Coronary artery (tissue), 2 donors: ENCODE measurements at regions not wholly inside any gene's neighbourhood (a gene's known extent, or its start where the extent isn't known, plus 50 kb on each side); places are given as distances from the start of the nearest gene placed in this dataset.

Experiments
- DNase-seq: peaks from one replicate; pipeline ENCODE4 v3.0.0-alpha.2; 2017; ENCODE audit warnings: low spot score
- H3K27ac ChIP-seq, 2 donors: fragments of 200-600 bp; sonication (generic); one replicate each; pipeline ENCODE4 v1.5.1; 2016 to 2019
- H3K4me3 ChIP-seq: fragments of 200-600 bp; sonication (generic); 2 replicates; pipeline ENCODE4 v1.5.1; 2016; ENCODE audit warnings: mild to moderate bottlenecking, moderate library complexity
- TF ChIP-seq, protein P1 (sequence below): fragments of 200-600 bp; sonication (generic); IDR thresholded peaks from one replicate; pipeline ENCODE4 v1.5.1; 2019; ENCODE audit warnings: antibody characterized with exemption

DNA sequence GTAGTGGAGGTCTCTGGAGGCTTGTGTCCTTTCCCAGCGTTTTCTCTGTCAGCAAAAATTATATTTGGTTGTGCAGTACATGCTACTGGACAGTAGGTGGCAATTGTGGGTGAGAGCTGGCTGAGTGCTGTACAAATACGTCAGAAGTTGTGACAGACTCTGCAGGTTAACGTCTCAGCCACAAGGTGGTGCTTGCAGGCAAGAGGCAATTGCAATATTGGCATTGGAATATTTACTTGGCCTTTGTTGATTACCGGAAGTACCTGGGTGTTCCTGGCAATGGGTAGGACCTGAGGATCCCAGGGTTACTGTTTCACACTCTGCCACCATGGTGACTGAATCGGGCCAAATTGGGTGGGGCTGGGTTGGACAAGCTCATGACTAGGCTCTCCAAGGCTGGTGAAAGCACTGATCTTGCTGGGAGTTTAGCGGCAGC lies 333.9 kb upstream of the LMO3 start:
- TF ChIP-seq, protein P1, sequence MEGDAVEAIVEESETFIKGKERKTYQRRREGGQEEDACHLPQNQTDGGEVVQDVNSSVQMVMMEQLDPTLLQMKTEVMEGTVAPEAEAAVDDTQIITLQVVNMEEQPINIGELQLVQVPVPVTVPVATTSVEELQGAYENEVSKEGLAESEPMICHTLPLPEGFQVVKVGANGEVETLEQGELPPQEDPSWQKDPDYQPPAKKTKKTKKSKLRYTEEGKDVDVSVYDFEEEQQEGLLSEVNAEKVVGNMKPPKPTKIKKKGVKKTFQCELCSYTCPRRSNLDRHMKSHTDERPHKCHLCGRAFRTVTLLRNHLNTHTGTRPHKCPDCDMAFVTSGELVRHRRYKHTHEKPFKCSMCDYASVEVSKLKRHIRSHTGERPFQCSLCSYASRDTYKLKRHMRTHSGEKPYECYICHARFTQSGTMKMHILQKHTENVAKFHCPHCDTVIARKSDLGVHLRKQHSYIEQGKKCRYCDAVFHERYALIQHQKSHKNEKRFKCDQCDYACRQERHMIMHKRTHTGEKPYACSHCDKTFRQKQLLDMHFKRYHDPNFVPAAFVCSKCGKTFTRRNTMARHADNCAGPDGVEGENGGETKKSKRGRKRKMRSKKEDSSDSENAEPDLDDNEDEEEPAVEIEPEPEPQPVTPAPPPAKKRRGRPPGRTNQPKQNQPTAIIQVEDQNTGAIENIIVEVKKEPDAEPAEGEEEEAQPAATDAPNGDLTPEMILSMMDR: no peak
- no peak overlapping the region for H3K27ac ChIP-seq
- no peak for DNase-seq
- no peak overlapping the region for H3K4me3 ChIP-seq

DNA sequence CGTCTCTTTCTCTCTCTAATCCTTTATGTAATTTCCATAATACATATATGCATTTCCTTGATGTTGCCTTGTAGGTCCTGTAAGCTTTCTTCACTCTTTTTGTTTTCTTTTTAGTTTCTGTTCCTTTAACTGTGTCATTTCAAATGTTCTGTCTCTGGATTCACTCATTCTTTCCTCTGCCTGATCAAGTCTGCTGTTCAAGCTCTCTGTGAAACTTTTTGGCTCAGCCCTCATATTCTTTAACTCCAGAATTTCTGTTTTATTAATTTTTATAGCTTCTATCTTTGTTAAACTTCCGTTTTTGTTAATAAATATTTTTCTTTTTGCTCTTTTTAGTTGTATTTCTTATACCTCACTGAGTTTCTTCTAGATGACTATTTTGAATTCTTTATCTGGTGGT lies 321.3 kb upstream of the LMO3 start:
- Histone ChIP-seq H3K4me3 (no peak overlapping the region), H3K27ac (no peak overlapping the region)
- no peak for DNase-seq
- TF ChIP-seq, protein P1: no peak

DNA sequence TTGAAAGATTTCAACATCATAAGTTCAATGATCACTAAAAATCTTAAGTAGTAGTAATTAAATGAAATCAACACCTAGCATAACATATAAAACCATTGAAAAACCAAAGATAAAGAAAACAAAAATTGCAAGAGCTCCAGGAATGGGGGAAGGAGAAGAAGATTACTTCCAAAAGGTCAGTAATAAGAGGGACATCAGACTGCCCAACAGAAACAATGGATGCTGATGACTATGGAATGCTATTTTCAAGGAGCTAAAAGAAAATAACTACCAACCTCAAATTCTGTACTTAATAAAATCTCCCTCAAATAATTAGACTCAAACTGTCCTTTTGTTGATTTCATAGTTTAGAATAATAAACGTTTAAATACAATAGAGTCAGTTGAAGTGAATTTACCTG lies 314.5 kb upstream of the LMO3 start:
- TF ChIP-seq, protein P1: no peak
- no peak overlapping the region for H3K4me3 ChIP-seq

DNA sequence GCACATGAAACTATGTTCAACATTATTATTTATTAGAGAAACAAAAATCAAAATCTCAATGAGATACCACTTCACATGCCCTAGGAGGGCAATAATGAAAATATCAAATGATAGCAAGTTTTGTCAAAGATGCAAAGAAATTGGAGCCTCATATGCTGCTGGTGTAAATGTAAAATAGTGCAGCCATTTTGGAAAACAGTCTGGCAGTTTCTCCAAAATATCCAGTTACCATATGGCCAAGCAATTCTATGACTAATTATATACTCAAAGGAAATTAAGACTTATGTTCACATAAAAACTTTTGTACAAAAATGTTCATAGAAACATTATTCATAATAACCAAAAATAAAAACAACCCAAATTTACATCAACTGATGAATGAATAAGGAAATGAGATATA lies 313.6 kb upstream of the LMO3 start:
- H3K27ac ChIP-seq: no peak overlapping the region
- no peak for DNase-seq

More for the DNA sequence above, 314.5 kb upstream of the LMO3 start:
- DNase-seq: no peak
- H3K27ac ChIP-seq: no peak overlapping the region

DNA sequence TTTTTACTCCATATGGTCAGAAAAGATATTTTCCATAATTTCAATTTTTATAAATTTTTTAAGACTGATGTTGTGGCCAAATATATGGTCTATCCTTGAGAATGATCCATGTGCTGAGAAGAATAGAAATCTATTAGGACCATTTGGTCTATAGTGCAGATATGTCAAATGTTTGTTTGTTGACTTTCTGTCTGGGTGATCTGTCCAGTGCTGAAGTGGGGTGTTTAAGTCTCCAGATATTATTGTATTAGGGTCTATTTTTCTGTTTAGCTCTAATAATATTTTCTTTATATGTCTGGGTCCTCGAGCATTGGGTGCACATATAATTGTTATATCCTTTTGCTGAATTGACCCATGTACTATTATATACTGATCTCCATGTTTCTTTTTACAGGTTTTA lies 308.9 kb upstream of the LMO3 start:
- TF ChIP-seq, protein P1: no peak
- DNase-seq: no peak
- Histone ChIP-seq H3K27ac (no peak overlapping the region), H3K4me3 (no peak overlapping the region)

More for the DNA sequence above, 313.6 kb upstream of the LMO3 start:
- H3K4me3 ChIP-seq: no peak overlapping the region
- TF ChIP-seq, protein P1: no peak

DNA sequence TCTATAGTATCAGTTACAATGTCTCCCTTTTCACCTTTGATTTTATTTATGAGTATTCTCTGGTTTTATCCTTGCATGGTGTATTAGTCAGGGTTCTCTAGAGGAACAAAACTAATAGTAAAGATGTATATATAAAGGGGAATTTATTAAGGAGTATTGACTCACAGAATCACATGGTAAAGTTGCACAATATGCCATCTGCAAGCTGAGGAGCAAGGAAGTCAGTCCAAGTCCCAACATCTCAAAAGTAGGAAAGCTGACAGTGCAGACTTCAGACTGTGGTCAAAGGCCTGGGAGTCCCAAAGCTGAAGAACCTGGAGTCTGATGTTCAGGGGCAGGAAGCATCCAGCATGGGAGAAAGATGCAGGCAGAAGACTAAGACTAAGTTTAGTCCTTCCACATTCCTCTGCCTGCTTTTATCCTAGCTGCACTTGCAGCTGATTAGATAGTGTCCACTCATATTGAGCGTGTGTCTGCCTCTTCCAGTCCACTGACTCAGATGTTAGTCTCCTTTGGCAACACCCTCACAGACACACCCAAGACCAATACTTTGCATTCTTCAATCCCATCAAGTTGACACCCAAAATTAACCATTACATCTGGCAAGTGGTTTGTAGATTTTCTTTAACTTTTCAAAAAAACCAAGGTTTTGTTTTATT lies 308.0 kb upstream of the LMO3 start:
- H3K27ac ChIP-seq: no peak overlapping the region
- H3K4me3 ChIP-seq: no peak overlapping the region
- TF ChIP-seq, protein P1: no peak
- no peak for DNase-seq

DNA sequence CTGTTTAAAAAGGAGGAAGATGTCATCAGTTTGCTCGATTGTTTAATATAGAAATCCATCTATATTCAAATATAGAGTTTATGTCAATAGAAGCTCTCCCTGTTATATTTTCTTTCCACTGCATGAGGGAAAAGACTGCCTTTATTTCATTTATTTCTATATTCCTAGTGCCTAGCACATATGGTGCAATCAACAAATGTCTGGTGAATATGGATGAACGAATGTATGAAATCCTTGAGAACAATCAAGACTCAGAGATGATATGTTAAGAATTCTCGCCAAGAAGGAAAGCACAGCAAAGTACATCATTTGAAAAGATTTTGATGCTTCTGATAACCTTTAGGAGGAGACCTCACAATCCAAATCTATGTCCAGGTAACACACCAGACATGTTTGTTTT lies 296.0 kb upstream of the LMO3 start:
- H3K27ac ChIP-seq: no peak overlapping the region
- DNase-seq: no peak
- TF ChIP-seq, protein P1: no peak

More for the DNA sequence above, 296.0 kb upstream of the LMO3 start:
- no peak overlapping the region for H3K4me3 ChIP-seq
